ENCODE measurements at regions not wholly inside any gene's neighbourhood (a gene's known extent, or its start where the extent isn't known, plus 50 kb on each side); places are given as distances from the start of the nearest gene placed in this dataset.
"Not testable (repeated sequence)": the region's sequence is repeated elsewhere in the genome, so short reads cannot be mapped to it uniquely, and the experiment has no call there.

GRCh38 chrX:128961290-128961689 is 562.0 kb downstream of the SMARCA1 start:
- Histone ChIP-seq H3K9me3 (ENCODE audit: low read length) (no peaks in the 10 kb centered on the region), H2AFZ (ENCODE audit: low read depth, low read length) (no peak overlapping the region), H3K4me1 (ENCODE audit: insufficient read depth, low read length) (no peaks in the 10 kb centered on the region), H3K27me3 (ENCODE audit: insufficient read depth, low read length) (no peaks in the 10 kb centered on the region), H3K36me3 (ENCODE audit: insufficient read depth, low read length) (no peaks in the 10 kb centered on the region), H3K4me3 (ENCODE audit: low read length) (no peak overlapping the region)

GRCh38 chrX:128954697-128955096 is 568.6 kb downstream of the SMARCA1 start:
- H3K9me3 ChIP-seq (ENCODE audit: low read length); H3K36me3 ChIP-seq (ENCODE audit: insufficient read depth, low read length); H3K4me3 ChIP-seq (ENCODE audit: low read length); H3K27me3 ChIP-seq (ENCODE audit: insufficient read depth, low read length); H2AFZ ChIP-seq (ENCODE audit: low read depth, low read length); H3K4me1 ChIP-seq (ENCODE audit: insufficient read depth, low read length): not testable (repeated sequence)

- no peak overlapping the region for H2AFZ ChIP-seq (ENCODE audit: low read depth, low read length)
- no peaks in the 10 kb centered on the region for H3K27me3 ChIP-seq (ENCODE audit: insufficient read depth, low read length)
- H3K4me3 ChIP-seq (ENCODE audit: low read length): no peak overlapping the region
- no peaks in the 10 kb centered on the region for H3K36me3 ChIP-seq (ENCODE audit: insufficient read depth, low read length)
- no peaks in the 10 kb centered on the region for H3K9me3 ChIP-seq (ENCODE audit: low read length)
- H3K4me1 ChIP-seq (ENCODE audit: insufficient read depth, low read length): no peaks in the 10 kb centered on the region
Measured at GRCh38 chrX:128931071-128931470, 592.2 kb downstream of the SMARCA1 start.

- Histone ChIP-seq H3K36me3 (ENCODE audit: insufficient read depth, low read length) (no peaks in the 10 kb centered on the region), H3K9me3 (ENCODE audit: low read length) (no peaks in the 10 kb centered on the region), H3K4me3 (ENCODE audit: low read length) (no peak overlapping the region), H2AFZ (ENCODE audit: low read depth, low read length) (no peak overlapping the region), H3K4me1 (ENCODE audit: insufficient read depth, low read length) (no peaks in the 10 kb centered on the region), H3K27me3 (ENCODE audit: insufficient read depth, low read length) (no peaks in the 10 kb centered on the region)
Measured at GRCh38 chrX:128929271-128930057, 593.8 kb downstream of the SMARCA1 start.

GRCh38 chrX:128928636-128929035 is 594.7 kb downstream of the SMARCA1 start:
- Histone ChIP-seq H3K9me3 (ENCODE audit: low read length) (no peaks in the 10 kb centered on the region), H2AFZ (ENCODE audit: low read depth, low read length) (no peak overlapping the region), H3K4me1 (ENCODE audit: insufficient read depth, low read length) (no peaks in the 10 kb centered on the region), H3K36me3 (ENCODE audit: insufficient read depth, low read length) (no peaks in the 10 kb centered on the region), H3K4me3 (ENCODE audit: low read length) (no peak overlapping the region), H3K27me3 (ENCODE audit: insufficient read depth, low read length) (no peaks in the 10 kb centered on the region)

GRCh38 chrX:128927363-128927762 is 595.9 kb downstream of the SMARCA1 start:
- no peak overlapping the region for H3K4me3 ChIP-seq (ENCODE audit: low read length)

GRCh38 chrX:128906753-128907152 is 616.5 kb downstream of the SMARCA1 start:
- H3K4me3 ChIP-seq (ENCODE audit: low read length): no peak overlapping the region
- no peaks in the 10 kb centered on the region for H3K4me1 ChIP-seq (ENCODE audit: insufficient read depth, low read length)
- no peak overlapping the region for H2AFZ ChIP-seq (ENCODE audit: low read depth, low read length)
- no peaks in the 10 kb centered on the region for H3K9me3 ChIP-seq (ENCODE audit: low read length)
- H3K27me3 ChIP-seq (ENCODE audit: insufficient read depth, low read length): no peaks in the 10 kb centered on the region
- no peaks in the 10 kb centered on the region for H3K36me3 ChIP-seq (ENCODE audit: insufficient read depth, low read length)

More at GRCh38 chrX:128927363-128927762, 595.9 kb downstream of the SMARCA1 start:
- no peak overlapping the region for H2AFZ ChIP-seq (ENCODE audit: low read depth, low read length)
- no peaks in the 10 kb centered on the region for H3K36me3 ChIP-seq (ENCODE audit: insufficient read depth, low read length)
- H3K4me1 ChIP-seq (ENCODE audit: insufficient read depth, low read length): no peaks in the 10 kb centered on the region
- H3K27me3 ChIP-seq (ENCODE audit: insufficient read depth, low read length): no peaks in the 10 kb centered on the region
- no peaks in the 10 kb centered on the region for H3K9me3 ChIP-seq (ENCODE audit: low read length)

- Histone ChIP-seq H2AFZ (ENCODE audit: low read depth, low read length) (no peak overlapping the region), H3K9me3 (ENCODE audit: low read length) (no peaks in the 10 kb centered on the region), H3K36me3 (ENCODE audit: insufficient read depth, low read length) (no peaks in the 10 kb centered on the region), H3K4me1 (ENCODE audit: insufficient read depth, low read length) (no peaks in the 10 kb centered on the region), H3K27me3 (ENCODE audit: insufficient read depth, low read length) (no peaks in the 10 kb centered on the region), H3K4me3 (ENCODE audit: low read length) (no peak overlapping the region)
Measured at GRCh38 chrX:128901018-128901417, 622.3 kb downstream of the SMARCA1 start.

GRCh38 chrX:128897621-128898020 is 625.7 kb downstream of the SMARCA1 start:
- H3K36me3 ChIP-seq (ENCODE audit: insufficient read depth, low read length): no peaks in the 10 kb centered on the region
- no peak overlapping the region for H3K4me3 ChIP-seq (ENCODE audit: low read length)
- no peaks in the 10 kb centered on the region for H3K27me3 ChIP-seq (ENCODE audit: insufficient read depth, low read length)
- H3K4me1 ChIP-seq (ENCODE audit: insufficient read depth, low read length): no peaks in the 10 kb centered on the region
- no peaks in the 10 kb centered on the region for H3K9me3 ChIP-seq (ENCODE audit: low read length)
- H2AFZ ChIP-seq (ENCODE audit: low read depth, low read length): no peak overlapping the region

- Histone ChIP-seq H3K4me1 (ENCODE audit: insufficient read depth, low read length) (no peaks in the 10 kb centered on the region), H2AFZ (ENCODE audit: low read depth, low read length) (no peak overlapping the region), H3K9me3 (ENCODE audit: low read length) (no peaks in the 10 kb centered on the region), H3K27me3 (ENCODE audit: insufficient read depth, low read length) (no peaks in the 10 kb centered on the region), H3K36me3 (ENCODE audit: insufficient read depth, low read length) (no peaks in the 10 kb centered on the region), H3K4me3 (ENCODE audit: low read length) (no peak overlapping the region)
Measured at GRCh38 chrX:128891554-128891953, 631.7 kb downstream of the SMARCA1 start.

GRCh38 chrX:128884430-128884829 is 638.9 kb downstream of the SMARCA1 start:
- H3K27me3 ChIP-seq (ENCODE audit: insufficient read depth, low read length): no peaks in the 10 kb centered on the region
- H3K36me3 ChIP-seq (ENCODE audit: insufficient read depth, low read length): no peaks in the 10 kb centered on the region
- no peaks in the 10 kb centered on the region for H3K4me1 ChIP-seq (ENCODE audit: insufficient read depth, low read length)
- H3K4me3 ChIP-seq (ENCODE audit: low read length): no peak overlapping the region
- H3K9me3 ChIP-seq (ENCODE audit: low read length): no peaks in the 10 kb centered on the region
- H2AFZ ChIP-seq (ENCODE audit: low read depth, low read length): no peak overlapping the region

GRCh38 chrX:128883650-128884049 is 639.6 kb downstream of the SMARCA1 start:
- Histone ChIP-seq H3K4me3 (ENCODE audit: low read length) (no peak overlapping the region), H3K9me3 (ENCODE audit: low read length) (no peaks in the 10 kb centered on the region), H3K4me1 (ENCODE audit: insufficient read depth, low read length) (no peaks in the 10 kb centered on the region), H3K27me3 (ENCODE audit: insufficient read depth, low read length) (peaks cover under 1% of the 10 kb centered on the region), H3K36me3 (ENCODE audit: insufficient read depth, low read length) (no peaks in the 10 kb centered on the region), H2AFZ (ENCODE audit: low read depth, low read length) (no peak overlapping the region)

- no peak overlapping the region for H3K4me3 ChIP-seq (ENCODE audit: low read length)
Measured at GRCh38 chrX:128870361-128870760, 652.9 kb downstream of the SMARCA1 start.

GRCh38 chrX:128862557-128862956 is 660.7 kb downstream of the SMARCA1 start:
- H3K4me3 ChIP-seq (ENCODE audit: low read length): no peak overlapping the region
- H3K36me3 ChIP-seq (ENCODE audit: insufficient read depth, low read length): no peaks in the 10 kb centered on the region

More at GRCh38 chrX:128870361-128870760, 652.9 kb downstream of the SMARCA1 start:
- no peaks in the 10 kb centered on the region for H3K9me3 ChIP-seq (ENCODE audit: low read length)
- no peaks in the 10 kb centered on the region for H3K27me3 ChIP-seq (ENCODE audit: insufficient read depth, low read length)
- no peak overlapping the region for H2AFZ ChIP-seq (ENCODE audit: low read depth, low read length)
- H3K4me1 ChIP-seq (ENCODE audit: insufficient read depth, low read length): no peaks in the 10 kb centered on the region
- H3K36me3 ChIP-seq (ENCODE audit: insufficient read depth, low read length): no peaks in the 10 kb centered on the region

More at GRCh38 chrX:128862557-128862956, 660.7 kb downstream of the SMARCA1 start:
- H3K4me1 ChIP-seq (ENCODE audit: insufficient read depth, low read length): no peaks in the 10 kb centered on the region
- no peaks in the 10 kb centered on the region for H3K9me3 ChIP-seq (ENCODE audit: low read length)
- H3K27me3 ChIP-seq (ENCODE audit: insufficient read depth, low read length): no peaks in the 10 kb centered on the region
- no peak overlapping the region for H2AFZ ChIP-seq (ENCODE audit: low read depth, low read length)
